Activated CD4-positive, alpha-beta memory T cell treated with anti-CD3 and anti-CD28 coated beads, Interleukin-2, amount 10 ng/mL, durations not matched to agents 7 days and 5 days (primary cell): ENCODE measurements at regions not wholly inside any gene's neighbourhood (a gene's known extent, or its start where the extent isn't known, plus 50 kb on each side); places are given as distances from the start of the nearest gene placed in this dataset.

Experiments used
- CTCF ChIA-PET: fragments of 350-600 bp; sonication (Branson Sonifier 250); formaldehyde crosslinking; loops from one replicate; lab custom pipeline; 2021; ENCODE audit warnings: antibody characterized with exemption, inconsistent platforms; lab: Charles Lee
- POLR2A ChIA-PET: fragments of 350-600 bp; sonication (Branson Sonifier 250); formaldehyde crosslinking; loops from one replicate; lab custom pipeline; 2021; ENCODE audit warnings: antibody characterized with exemption; lab: Charles Lee
- DNase-seq: peaks from one replicate; pipeline ENCODE4 v3.0.0-alpha.2; 2020
- H3K27ac Mint-ChIP-seq: one replicate; pipeline ENCODE4 v1.8.0; 2021; ENCODE audit warnings: mild to moderate bottlenecking, mixed read lengths
- H3K27me3 Mint-ChIP-seq: one replicate; pipeline ENCODE4 v1.8.0; 2021; ENCODE audit warnings: mixed read lengths
- H3K36me3 Mint-ChIP-seq: one replicate; pipeline ENCODE4 v1.8.0; 2021; ENCODE audit warnings: low read depth, mixed read lengths
- H3K4me1 Mint-ChIP-seq: one replicate; pipeline ENCODE4 v1.8.0; 2021; ENCODE audit warnings: mixed read lengths
- H3K4me3 Mint-ChIP-seq: one replicate; pipeline ENCODE4 v1.8.0; 2021; ENCODE audit warnings: mild to moderate bottlenecking, mixed read lengths
- H3K9me3 Mint-ChIP-seq: one replicate; pipeline ENCODE4 v1.8.0; 2021; ENCODE audit warnings: mixed read lengths

DNA sequence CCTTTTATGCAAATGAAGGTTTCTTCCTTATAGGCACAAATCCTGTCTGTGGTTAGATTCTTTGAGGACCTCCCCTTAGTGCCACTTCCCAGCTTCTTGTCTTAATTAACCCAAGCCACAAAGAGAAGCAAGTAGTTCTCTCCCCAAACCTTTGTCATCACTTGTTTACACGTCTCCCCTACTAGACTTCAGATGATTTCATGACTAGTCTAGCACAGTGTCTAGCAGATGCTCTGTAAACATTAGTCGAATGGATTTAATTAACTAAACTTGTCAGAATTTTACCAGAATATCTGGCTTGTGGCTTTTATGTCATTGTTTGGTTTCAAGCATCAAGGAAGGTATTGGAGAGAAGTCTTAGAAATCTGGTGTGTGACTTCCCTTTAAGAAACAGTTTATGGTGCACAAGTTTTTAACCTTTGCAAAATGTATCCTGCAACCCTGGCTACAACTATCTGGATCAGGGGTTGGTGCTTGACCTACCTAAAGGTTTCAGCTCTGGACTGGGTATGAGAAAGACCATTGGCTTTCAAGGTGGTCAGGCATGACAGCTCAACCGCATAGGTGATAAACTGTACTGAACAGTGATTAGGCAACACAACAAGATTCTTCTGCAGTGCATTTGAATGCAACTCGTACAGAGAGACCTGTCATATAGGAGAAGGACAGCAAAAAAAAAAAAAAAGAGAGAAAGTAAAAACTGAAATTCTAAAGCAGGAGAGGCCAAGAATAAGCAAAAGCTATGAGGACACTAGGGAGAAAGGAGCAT is 93.2 kb upstream of the CCDC150 start:
- Mint-ChIP-seq H3K27me3 (peaks cover 17% of the 10 kb centered on the region), H3K36me3 (no peaks in the 10 kb centered on the region), H3K4me1 (no peaks in the 10 kb centered on the region), H3K27ac (no peak overlapping the region), H3K9me3 (no peaks in the 10 kb centered on the region), H3K4me3 (no peak overlapping the region)
- ChIA-PET POLR2A (no interaction called here), CTCF (interaction anchor here (0.6 kb wide), 1 partner anchor 69 kb away, joined by 4 read pairs; no protein-coding TSS in a partner anchor)
- DNase-seq = no peak

DNA sequence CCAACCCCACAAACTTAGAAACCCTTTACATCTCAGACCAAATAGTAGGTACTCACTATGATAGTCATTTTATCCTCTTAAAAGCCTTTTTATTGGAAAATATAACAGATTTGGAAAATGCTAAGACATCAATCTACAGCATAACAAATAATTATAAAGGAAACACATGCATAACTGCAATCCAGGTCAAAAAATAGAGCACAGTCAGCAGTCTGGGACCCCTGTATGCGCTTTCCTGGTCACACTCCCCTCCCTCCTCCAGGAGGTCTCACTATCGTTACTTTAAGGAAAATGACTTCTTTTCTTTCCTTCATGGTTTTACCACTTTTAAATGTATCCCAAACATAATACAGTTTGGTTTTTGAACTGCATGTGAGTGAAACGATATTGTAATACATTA is 90.5 kb upstream of the CCDC150 start:
- no peaks in the 10 kb centered on the region for H3K36me3 Mint-ChIP-seq
- no peak for DNase-seq
- peaks cover 21% of the 10 kb centered on the region for H3K27me3 Mint-ChIP-seq
- H3K9me3 Mint-ChIP-seq = no peaks in the 10 kb centered on the region
- POLR2A ChIA-PET = no interaction called here
- no peak overlapping the region for H3K4me3 Mint-ChIP-seq
- no peaks in the 10 kb centered on the region for H3K4me1 Mint-ChIP-seq
- CTCF ChIA-PET = no interaction called here
- H3K27ac Mint-ChIP-seq = no peak overlapping the region

DNA sequence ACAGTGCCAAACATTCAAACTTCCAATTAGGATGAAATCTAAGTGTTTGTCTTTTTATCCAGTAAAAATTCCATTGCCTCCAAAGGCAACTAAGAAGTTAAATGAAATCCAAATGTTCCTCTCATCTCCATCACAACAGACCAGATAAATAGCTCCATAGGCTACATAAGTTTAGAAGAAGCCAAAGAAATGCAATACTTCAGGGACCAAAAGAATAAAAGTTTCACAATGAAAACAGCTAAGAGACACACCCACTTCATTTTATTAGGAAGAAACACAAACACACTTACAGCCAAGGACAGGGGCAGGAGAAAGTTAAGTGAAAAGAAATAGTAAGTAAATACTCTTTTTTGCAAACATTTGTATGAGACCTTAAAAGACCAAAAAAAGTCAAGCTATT is 88.5 kb upstream of the CCDC150 start:
- H3K27ac Mint-ChIP-seq = no peak overlapping the region
- H3K36me3 Mint-ChIP-seq = no peaks in the 10 kb centered on the region
- DNase-seq = no peak
- ChIA-PET POLR2A (no interaction called here), CTCF (no interaction called here)
- peaks cover 22% of the 10 kb centered on the region for H3K27me3 Mint-ChIP-seq
- no peaks in the 10 kb centered on the region for H3K4me1 Mint-ChIP-seq
- no peaks in the 10 kb centered on the region for H3K9me3 Mint-ChIP-seq
- H3K4me3 Mint-ChIP-seq = no peak overlapping the region

DNA sequence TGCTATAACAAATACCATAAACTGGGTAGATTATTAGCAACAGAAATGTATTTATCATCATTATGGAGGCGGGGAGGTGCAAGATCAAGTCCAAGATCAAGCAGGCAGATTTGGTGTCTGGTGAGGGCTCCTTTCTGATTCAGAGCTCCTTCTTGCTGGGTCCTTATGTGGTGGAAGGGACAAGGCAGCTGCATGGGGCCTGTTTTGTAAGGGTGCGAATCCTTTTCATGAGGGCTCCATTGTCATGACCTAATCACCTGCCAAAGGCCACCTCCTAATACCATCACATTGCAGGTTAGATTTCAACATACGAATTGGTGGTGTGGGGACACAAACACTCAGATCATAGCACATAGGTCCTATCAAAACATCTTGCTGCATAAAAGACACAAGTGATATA is 84.4 kb upstream of the CCDC150 start:
- CTCF ChIA-PET = no interaction called here
- no peak overlapping the region for H3K27ac Mint-ChIP-seq
- no peak overlapping the region for H3K4me3 Mint-ChIP-seq
- peaks cover 25% of the 10 kb centered on the region for H3K27me3 Mint-ChIP-seq
- no peak for DNase-seq
- H3K9me3 Mint-ChIP-seq = no peaks in the 10 kb centered on the region
- no peaks in the 10 kb centered on the region for H3K36me3 Mint-ChIP-seq
- no peaks in the 10 kb centered on the region for H3K4me1 Mint-ChIP-seq
- POLR2A ChIA-PET = no interaction called here

DNA sequence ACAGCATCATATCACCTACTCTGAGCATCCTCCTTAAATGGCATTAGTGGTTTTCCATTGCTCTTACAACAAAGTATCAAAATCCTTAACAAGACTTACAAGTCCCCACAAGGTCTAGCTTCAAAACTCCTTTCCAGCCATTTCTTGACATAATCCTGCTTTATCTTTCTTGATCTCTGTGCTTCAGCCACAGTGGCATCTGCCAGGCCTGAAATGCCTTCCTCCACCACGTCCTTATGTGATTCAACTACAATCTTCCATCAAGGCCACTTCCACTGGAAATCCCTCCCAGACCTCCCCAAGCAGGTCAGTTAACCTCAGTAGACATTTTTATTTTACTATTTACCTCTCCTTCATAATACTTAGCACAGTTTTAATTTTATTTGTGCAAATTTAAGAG is 83.8 kb upstream of the CCDC150 start:
- Mint-ChIP-seq H3K27ac (no peak overlapping the region), H3K9me3 (no peaks in the 10 kb centered on the region), H3K27me3 (peaks cover 24% of the 10 kb centered on the region), H3K4me3 (no peak overlapping the region), H3K36me3 (no peaks in the 10 kb centered on the region), H3K4me1 (no peaks in the 10 kb centered on the region)
- DNase-seq = no peak
- CTCF ChIA-PET = no interaction called here
- POLR2A ChIA-PET = no interaction called here

DNA sequence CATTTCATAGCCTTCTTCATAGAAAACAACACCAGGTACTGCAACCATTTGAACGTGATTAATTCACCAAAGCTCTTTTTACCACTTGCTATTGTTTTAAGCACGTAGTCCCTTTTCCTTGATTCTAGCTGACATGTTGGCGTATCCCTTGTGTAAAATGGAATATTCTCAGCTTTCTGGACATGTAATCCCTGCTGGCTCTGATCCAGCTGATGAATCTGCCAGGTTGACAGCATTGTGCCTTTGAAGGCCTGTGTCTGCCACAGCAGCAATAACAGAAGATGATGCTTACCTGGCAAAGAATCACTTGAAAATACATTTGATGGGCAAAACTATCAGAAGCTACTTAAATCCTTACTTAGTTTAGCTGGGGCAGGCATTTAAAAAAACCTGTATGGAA is 81.0 kb upstream of the CCDC150 start:
- H3K27me3 Mint-ChIP-seq = peaks cover 23% of the 10 kb centered on the region
- H3K9me3 Mint-ChIP-seq = peaks cover 2% of the 10 kb centered on the region
- POLR2A ChIA-PET = no interaction called here
- no peak overlapping the region for H3K4me3 Mint-ChIP-seq
- H3K36me3 Mint-ChIP-seq = no peaks in the 10 kb centered on the region
- H3K27ac Mint-ChIP-seq = no peak overlapping the region
- CTCF ChIA-PET = interaction anchor here (0.6 to 0.9 kb wide), 2 partner anchors 192 to 270 kb away, joined by 3 read pairs; no protein-coding TSS in a partner anchor
- DNase-seq = no peak
- H3K4me1 Mint-ChIP-seq = no peaks in the 10 kb centered on the region

DNA sequence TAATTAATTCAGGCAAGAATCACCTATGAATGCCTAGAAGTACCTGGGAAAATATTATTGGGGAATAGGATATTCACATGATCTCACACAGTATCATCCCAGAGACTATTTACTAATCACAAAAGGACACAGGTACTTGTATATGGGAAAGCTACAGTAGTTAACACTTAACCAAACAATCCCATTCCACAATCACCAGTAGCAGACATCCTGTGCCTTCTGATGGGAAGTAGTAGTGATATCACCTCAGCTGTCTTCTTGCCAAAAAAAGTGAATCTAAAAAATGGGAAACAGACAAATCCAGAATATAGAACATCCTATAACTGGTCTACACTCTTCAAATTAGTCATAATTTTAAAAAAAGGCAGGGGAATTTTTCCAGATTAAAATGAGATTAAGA is 75.6 kb upstream of the CCDC150 start:
- H3K27me3 Mint-ChIP-seq = peaks cover 34% of the 10 kb centered on the region
- no peak overlapping the region for H3K27ac Mint-ChIP-seq
- no peak for DNase-seq
- peaks cover 2% of the 10 kb centered on the region for H3K9me3 Mint-ChIP-seq
- H3K4me3 Mint-ChIP-seq = no peak overlapping the region
- ChIA-PET POLR2A (no interaction called here), CTCF (no interaction called here)
- H3K36me3 Mint-ChIP-seq = no peaks in the 10 kb centered on the region
- H3K4me1 Mint-ChIP-seq = no peaks in the 10 kb centered on the region

DNA sequence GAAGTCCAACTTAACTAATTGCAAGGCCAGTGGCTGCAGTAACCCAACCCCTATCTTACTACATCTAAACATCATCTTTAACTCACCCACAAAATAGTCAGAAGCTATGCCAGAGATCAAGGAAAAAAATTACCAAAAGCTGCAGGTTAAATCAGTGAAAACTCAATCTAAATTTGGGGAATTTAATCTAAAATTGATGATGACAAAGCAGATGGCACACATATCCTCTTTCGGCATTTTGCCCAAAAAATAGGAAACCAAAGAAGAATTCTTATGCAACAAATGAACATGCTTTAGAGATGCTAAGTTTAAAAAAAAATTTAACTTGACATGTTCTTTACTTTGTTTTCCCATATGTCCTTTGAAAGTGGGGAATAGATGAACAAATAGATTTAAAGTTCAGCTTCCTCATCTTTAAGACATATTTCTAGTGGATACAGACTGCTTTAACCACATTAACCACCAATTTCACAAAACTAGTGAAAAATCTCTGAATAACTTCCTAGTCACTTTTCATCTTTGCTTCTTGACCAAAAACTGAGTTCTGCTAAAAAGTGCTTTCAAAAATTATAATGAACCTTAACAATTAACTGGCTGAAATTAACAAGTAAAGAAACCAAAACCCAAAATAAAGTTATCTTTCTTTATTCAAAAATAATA is 74.3 kb upstream of the CCDC150 start:
- Mint-ChIP-seq H3K4me1 (no peaks in the 10 kb centered on the region), H3K9me3 (peaks cover 2% of the 10 kb centered on the region), H3K36me3 (no peaks in the 10 kb centered on the region), H3K27me3 (peaks cover 31% of the 10 kb centered on the region), H3K4me3 (no peak overlapping the region), H3K27ac (no peak overlapping the region)
- no peak for DNase-seq
- POLR2A ChIA-PET = no interaction called here
- CTCF ChIA-PET = no interaction called here

DNA sequence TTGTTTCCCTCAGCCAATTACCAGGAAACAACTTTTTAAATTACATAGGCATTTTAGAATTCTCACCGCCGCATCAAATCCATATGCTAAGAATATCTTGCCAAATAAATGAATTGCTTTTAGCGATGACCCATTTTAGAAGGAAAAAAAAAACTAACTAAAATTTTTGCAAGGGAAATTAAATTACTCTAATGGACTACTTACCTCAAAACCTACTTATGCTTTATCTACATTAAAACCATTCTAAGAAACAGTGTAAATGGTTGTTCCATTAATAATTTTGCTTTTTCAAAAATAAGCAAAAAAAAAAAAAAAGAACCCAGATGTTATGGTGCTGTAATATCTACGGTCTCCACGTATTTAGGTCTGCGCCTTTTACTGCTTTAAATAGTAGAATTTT is 73.5 kb upstream of the CCDC150 start:
- Mint-ChIP-seq H3K4me3 (no peak overlapping the region), H3K9me3 (peaks cover 2% of the 10 kb centered on the region), H3K27ac (no peak overlapping the region), H3K4me1 (no peaks in the 10 kb centered on the region), H3K36me3 (no peaks in the 10 kb centered on the region), H3K27me3 (peaks cover 31% of the 10 kb centered on the region)
- DNase-seq = no peak
- POLR2A ChIA-PET = no interaction called here
- CTCF ChIA-PET = no interaction called here

DNA sequence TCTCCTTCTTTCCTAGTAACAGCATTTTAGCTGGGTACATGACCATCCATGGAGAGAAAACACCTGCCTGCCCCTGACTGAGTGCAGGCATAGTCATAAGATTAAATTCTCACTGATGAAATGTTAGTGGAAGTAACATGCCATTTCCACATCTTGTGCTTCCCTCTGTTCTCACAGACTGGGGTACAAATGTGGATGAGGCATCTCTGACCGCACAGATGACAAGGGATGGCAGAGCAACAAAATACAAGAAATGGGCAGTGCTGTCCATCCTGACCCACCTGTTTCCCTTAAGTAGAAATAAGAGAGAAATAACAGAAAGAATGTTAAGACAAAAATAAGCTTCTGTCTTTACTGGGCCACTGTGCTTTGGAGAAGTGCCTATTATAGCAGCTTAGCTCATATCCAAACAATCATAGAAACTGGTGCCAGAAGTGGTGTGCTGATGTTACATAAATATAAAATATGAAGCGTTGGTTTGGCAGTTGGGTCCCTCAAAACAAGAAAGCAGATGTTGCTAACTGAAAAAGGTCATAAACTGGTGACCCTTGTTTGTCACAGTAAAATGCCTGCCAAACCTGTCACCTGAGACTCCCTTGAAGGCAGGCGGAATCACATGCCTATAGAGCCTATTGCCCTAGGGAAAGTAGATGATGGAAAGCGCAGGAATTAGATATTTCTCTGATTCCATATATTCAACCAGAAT is 72.4 kb upstream of the CCDC150 start:
- POLR2A ChIA-PET = interaction anchor here (0.6 kb wide), 1 partner anchor 36 kb away, joined by 4 read pairs; no protein-coding TSS in a partner anchor
- H3K36me3 Mint-ChIP-seq = no peaks in the 10 kb centered on the region
- H3K27ac Mint-ChIP-seq = no peak overlapping the region
- no peak overlapping the region for H3K4me3 Mint-ChIP-seq
- H3K4me1 Mint-ChIP-seq = no peaks in the 10 kb centered on the region
- no peaks in the 10 kb centered on the region for H3K9me3 Mint-ChIP-seq
- no peak for DNase-seq
- peaks cover 21% of the 10 kb centered on the region for H3K27me3 Mint-ChIP-seq
- CTCF ChIA-PET = no interaction called here

DNA sequence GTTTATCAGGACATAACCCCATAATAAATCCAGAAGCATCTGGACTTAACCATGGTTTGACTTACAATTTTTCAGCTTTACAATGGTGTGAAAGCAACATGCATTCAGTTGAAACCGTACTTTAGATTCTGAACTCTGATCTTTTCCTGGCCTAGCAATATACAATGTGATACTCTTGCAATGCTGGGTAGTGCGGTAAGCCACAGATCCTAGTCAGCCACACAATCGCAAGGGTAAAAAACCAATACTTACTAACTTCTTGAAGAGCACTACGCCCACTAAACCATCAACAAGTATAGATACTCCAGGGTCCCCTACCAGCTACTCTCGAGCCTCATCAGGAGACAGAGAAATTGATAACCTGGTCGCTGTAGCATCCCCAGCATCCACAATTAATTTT is 71.0 kb upstream of the CCDC150 start:
- H3K27ac Mint-ChIP-seq = no peak overlapping the region
- ChIA-PET POLR2A (no interaction called here), CTCF (no interaction called here)
- peaks cover 2% of the 10 kb centered on the region for H3K9me3 Mint-ChIP-seq
- peaks cover 24% of the 10 kb centered on the region for H3K27me3 Mint-ChIP-seq
- H3K4me1 Mint-ChIP-seq = no peaks in the 10 kb centered on the region
- DNase-seq = no peak
- H3K36me3 Mint-ChIP-seq = no peaks in the 10 kb centered on the region
- no peak overlapping the region for H3K4me3 Mint-ChIP-seq

DNA sequence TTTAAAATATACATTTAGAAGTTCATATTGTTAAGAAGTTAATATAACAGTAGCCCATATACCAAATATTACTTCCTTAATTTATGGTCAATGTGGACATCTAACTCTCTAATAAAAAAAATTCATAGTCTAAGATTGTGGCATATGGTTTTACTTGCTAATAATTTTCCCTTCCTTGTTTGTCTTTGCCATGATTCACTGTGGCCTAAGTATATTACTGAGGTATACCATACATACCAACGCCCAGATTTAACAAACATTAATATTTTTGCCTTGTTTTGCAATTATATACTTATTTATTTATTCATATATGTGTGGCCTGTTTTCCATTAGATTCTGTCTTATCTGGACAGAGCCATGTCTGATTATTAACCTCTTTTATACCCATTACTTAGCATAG is 54.6 kb upstream of the CCDC150 start:
- peaks cover 3% of the 10 kb centered on the region for H3K9me3 Mint-ChIP-seq

DNA sequence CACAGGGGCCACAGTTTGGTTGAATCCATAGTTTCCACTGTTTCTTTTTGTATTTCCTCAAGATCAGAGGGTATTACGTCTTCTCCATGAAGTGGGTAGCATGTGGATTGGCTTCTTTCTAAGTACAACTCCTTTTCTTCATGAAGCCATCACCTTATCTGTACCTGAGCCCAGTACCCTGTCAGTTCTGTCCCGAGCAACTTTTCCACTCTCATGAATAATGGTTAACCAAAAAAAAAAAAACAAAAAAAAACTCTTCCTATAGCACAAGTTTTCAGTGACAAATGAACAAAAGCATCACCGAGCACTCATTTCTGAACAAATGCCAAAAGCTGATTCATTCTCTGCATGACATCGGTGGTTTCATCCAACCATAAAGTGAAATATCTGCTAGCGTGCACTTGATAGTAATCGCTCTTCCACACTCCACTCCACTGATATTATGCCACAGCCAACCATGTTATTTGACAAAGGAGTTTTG is 53.0 kb upstream of the CCDC150 start:
- Mint-ChIP-seq H3K4me1 (no peaks in the 10 kb centered on the region), H3K4me3 (no peak overlapping the region), H3K27ac (no peak overlapping the region), H3K27me3 (peaks cover 60% of the 10 kb centered on the region), H3K9me3 (peaks cover 3% of the 10 kb centered on the region), H3K36me3 (no peaks in the 10 kb centered on the region)
- no peak for DNase-seq
- ChIA-PET POLR2A (no interaction called here), CTCF (no interaction called here)

More for the DNA sequence above, 54.6 kb upstream of the CCDC150 start:
- H3K27me3 Mint-ChIP-seq = peaks cover 49% of the 10 kb centered on the region
- no peak overlapping the region for H3K4me3 Mint-ChIP-seq
- POLR2A ChIA-PET = no interaction called here
- no peaks in the 10 kb centered on the region for H3K4me1 Mint-ChIP-seq
- H3K27ac Mint-ChIP-seq = no peak overlapping the region
- no peak for DNase-seq
- CTCF ChIA-PET = no interaction called here
- no peaks in the 10 kb centered on the region for H3K36me3 Mint-ChIP-seq
